H54 (cell line): ENCODE measurements at regions not wholly inside any gene's neighbourhood (a gene's known extent, or its start where the extent isn't known, plus 50 kb on each side); places are given as distances from the start of the nearest gene placed in this dataset.
"Not testable (repeated sequence)": the region's sequence is repeated elsewhere in the genome, so short reads cannot be mapped to it uniquely, and the experiment has no call there.

ENCODE experiments used
- DNase-seq: peaks from one replicate; pipeline ENCODE4 v3.0.0; 2011; ENCODE audit warnings: low spot score, mixed read lengths; ENCODE audit not compliant: insufficient read length
- FAIRE-seq: peaks from 3 replicates; lab custom pipeline; 2011; peaks lifted over from hg19 to GRCh38; lab: Jason Lieb, UNC
- POLR2A ChIP-seq: IDR thresholded peaks from 2 replicates; pipeline ENCODE4 v1.6.1; 2011; ENCODE audit warnings: low read depth, mild to moderate bottlenecking, low read length

DNA sequence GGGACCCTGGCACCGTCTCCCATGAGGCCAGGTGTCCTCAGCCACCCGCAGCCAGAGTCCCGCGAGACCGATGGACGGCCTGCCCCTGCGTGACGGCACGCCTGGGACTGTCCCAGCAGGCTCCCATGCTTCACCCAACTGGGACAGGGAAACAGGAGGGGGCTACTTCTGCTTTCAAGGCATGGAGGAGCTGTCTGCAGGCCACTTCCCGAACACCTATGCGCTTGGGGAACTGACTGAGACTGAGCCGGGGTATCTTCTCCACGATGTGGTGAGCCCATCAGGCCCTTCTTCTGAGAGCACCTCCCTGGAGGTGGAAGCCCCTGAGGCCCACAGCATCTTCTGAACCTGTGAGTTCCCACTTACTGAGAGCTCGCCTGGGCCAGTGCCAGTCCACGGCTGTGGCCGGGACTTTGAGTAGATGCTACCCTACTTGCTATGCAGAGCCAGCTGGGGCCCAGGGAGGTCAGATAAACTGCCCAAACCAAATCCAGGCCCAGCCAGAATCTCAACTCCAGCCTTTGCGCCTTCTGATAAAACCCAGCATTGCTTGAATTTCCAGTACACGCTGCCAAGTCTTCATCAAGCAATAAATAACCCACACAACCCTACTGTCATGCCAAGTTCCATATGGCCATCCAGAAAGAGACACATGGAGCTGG is 85.4 kb upstream of the METTL9 start:
- DNase-seq, FAIRE-seq: not testable (repeated sequence)

DNA sequence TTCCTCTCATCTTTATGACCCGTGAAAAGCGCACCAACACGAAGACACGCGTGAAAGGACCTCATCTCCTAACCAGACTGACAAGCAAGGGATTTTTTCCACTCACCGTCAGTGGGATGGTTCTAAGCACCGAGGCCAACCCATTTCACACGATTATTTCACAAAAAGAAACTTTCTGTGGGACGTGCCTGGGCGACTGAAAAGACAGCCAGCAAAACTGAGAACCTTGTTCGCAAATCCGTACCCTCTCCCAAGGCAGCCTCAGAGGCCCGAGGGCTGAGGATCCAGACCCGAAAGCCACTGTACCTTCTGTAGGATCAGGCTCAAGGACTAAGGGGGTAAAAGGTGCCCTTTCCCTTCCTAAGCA is 84.9 kb upstream of the METTL9 start:
- FAIRE-seq, DNase-seq: not testable (repeated sequence)

DNA sequence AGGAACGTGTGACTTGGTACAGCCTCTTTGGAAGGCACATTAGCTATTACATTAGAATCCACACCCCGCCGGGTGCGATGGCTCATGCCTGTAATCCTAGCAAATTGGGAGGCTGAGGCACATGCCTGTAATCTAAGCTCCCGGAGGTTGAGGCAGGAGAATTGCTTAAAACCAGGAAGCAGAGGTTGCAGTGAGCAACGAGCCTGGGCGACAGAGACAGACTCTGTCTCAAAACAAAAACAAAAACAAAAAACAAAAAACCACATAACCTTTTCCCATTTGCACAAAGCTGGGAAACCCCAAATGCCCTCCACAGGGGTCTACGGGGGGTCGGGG is 82.7 kb upstream of the METTL9 start:
- not testable (repeated sequence) for FAIRE-seq

DNA sequence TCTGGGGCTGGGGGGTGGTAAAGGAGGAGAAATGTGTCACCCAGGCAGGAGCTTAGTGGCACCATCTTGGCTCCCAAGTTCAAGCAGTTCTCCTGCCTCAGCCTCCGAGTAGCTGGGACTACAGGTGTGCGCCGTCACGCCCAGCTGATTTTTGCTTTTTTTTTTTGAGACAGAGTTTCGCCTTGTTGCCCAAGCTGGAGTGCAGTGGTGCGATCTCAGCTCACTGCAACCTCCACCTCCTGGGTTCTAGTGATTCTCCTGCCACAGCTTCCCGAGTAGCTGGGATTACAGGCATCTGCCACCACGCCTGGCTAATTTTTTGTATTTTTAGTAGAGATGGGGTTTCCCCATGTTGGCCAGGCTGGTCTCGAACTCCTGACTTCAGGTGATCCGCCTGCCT is 82.1 kb upstream of the METTL9 start:
- not testable (repeated sequence) for FAIRE-seq, DNase-seq

More for the DNA sequence above, 82.7 kb upstream of the METTL9 start:
- not testable (repeated sequence) for DNase-seq

DNA sequence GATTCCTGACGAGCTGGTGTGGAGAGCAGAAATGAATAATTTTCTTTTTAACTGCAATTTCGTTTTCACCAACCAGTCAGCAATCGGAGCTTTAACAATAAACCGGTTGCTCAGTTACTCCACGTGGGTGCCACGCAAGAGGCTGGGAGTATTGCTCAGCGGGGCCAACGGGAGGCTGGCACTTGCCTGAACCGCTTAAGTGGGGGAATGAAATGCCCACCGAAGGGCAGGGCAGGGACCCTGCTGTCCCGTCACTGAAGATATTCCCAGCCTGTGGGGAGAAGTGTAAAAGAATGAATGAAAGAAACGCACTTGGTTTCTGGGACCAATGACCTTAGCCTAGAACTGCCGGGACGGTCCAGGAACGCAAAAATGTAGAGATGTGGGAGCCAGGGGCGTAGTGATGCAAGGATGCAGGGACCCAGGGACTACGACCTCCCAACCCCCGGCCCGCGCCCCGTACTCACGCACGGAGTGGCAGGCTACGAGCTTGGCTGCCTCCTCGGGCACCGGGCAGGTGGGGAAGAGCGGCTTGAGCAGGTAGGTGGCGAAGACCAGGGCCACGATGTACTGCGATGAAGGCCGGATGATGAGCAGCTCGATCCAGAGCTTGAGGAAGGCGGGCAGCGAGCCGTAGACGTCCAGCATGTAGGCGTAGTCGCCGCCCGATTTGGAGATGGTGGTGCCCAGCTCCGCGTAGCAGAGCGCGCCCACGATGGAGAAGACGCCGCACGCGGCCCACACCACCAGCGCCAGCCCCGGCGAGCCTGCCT is 79.8 kb upstream of the METTL9 start:
- DNase-seq, FAIRE-seq: not testable (repeated sequence)

DNA sequence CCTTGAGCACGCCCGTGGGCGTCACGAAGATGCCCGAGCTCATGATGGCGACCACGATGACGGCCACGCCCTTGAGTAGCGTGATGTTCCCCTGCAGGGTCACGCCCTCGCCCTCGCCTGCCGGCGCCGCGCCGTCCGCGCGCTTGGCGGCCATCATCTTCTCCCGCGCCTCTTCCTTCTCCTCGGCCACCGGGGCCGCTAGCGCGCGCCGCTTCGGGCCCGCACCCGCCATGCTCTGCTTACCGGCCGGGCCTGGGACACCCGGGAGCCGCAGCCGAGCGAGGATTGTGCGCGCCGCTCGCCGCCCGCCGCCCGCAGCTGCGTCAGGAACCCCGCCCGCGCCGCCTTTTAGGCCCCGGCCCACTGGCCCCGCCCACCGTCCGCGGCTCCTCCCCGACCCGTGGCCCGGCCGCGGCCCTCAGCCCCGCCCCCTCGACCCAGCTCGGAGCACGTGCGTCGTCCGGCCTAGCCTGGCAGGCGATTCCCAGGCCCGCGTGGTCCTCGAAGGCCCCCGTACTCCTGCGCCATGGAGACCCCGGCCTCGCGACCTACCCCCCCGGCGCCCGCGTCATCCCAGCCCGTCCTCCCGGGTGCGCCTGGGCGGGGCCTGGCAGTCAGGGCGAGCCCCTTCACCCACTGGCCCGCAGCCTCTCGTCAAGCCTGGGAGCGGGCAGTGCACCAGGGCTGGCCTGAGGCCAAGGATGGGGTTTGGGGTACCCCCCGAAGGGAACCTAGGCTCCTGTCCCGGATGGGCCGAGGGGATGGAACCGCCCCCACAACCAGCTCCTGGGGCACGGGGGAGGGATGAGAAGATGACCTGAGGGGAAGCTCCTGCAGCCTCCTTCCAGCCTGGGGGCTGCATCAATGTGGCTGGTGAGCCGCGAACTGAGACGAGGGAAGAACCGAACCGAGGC is 79.0 kb upstream of the METTL9 start:
- not testable (repeated sequence) for FAIRE-seq
- DNase-seq, result peak; percentile 22
- TF ChIP-seq POLR2A, result peak; percentile 73

DNA sequence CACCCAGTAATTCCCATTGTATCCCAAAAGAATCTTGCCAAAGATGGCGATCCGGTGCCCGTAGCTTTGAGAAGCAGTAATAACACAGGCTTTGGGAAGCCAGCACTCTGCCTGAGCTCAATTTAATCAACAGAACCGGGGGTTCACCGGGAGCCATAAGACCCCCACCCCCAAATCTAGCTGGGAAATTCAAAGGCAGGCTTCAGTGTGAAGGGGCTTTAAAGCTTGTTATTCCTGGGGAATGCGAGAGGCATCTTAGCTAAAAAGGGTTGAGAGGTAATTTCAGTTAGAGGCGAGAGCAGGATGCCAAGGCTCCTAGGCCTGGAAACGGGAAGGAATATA is 78.4 kb upstream of the METTL9 start:
- not testable (repeated sequence) for FAIRE-seq, DNase-seq

DNA sequence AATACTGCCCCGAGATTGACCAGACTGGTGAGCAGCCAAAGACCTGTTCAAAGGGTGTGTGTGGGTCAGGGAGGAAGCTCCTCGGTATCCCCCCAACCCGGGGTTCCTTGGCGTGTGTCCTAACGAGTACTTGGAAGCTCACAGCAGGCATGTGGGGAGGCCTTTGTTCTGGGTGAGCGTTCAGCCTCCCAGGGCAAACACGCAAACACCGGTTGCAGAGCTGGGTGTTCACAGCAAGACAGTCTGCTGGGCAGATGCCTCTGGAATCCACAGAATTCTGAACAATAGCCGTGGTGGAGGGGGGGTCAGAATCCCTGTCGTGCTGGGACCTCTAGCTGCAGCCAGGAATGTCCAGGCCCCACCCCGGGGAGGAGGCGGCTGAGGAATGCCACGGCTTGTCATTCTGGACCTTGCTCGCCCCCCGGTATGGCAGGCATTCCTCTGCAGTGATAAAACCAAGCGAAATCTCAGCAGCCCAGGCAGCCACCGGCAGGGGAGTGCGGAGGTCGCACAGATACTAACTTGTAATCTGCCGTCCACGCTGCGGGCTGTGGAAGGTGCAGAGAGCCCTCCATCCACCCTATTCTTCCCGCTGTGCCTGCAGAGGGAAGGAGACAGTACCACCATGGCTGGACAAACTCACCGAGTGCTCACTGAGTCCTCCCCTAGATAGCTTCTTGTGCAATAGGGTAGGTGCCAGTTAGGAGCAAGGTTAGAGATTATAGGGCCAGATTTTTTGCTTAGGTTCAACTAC is 77.8 kb upstream of the METTL9 start:
- not testable (repeated sequence) for DNase-seq, FAIRE-seq

DNA sequence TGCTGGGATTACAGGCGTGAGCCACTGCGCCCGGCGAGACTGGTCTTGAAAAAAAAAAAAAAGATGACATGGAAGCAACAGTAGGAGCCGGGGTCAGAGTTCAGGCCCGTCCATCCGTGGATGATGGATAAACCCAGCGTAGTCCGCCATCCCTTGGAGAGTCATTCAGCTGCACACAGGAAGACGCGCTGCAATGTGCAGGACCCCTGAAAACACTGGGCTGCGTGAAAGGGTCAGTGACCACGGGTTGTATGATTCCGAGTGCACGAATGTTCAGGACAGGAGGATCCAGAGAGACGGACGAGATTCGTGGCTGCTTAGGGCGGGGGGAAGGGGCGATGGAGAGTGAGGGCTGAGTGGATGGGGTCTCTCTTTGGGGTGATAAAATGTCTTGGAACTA is 76.5 kb upstream of the METTL9 start:
- DNase-seq, FAIRE-seq: not testable (repeated sequence)

DNA sequence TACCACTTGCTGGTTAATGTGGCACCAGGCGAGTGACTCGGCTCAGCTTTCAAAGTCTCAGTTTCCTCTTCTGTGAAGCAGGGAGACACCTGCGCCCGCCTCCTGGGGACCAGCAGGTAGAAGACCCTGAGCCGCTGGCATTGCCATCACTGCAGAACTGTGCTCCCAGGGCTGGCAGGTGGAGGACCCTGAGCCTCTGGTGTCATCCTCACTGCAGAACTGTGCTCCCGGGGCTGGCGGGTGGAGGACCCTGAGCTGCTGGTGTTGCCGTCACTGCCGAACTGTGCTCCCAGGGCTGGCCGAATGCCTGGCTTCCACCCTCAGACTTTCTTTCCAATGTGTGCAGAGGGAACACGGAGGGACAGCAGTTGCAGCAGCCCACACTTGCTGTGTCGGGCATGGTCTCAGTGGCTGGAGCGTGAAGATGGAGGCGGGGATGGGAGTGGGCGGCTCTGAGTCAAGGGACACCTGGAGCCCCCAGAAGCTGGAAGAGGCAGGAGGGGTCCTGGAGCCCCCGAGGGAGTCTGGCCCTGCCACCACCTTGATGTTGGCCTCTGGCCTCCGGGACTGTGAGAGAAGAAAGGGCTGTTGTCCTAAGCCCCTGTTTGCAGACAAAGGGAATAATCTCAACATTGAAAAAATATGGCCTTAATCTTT is 75.8 kb upstream of the METTL9 start:
- DNase-seq (no peak), FAIRE-seq (no peak)
- no peak for TF ChIP-seq POLR2A

DNA sequence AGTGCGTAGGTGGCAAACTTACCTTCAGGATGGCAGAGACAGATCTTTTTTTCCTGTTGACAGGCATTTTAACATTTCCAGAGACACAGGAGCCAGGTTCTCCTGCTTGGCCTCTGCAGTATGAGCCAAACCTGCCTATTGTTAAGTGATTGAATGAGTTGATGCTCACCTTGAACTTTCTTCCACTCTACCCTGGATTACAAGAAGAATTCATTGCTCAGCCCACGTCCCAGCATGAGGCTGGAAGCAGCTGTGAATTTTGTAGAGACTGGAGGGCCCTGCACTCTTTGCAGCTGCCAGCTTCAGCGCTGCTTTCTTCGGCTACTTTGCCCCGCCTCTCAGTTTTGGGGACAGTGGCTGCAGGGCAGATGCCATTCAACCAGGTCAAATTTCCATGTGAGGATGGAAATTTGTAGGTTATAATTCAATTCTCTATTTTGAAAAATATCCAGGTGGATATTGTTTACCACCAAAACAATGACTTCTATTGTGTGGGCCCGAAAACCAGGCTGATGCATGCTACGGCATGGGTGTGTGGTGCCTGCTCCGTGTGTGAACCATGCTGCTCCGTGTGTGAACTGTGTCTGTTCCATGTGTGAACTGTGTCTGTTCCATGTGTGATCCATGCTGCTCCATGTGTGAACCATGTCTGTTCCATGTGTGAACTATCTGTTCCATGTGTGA is 75.2 kb upstream of the METTL9 start:
- no peak for TF ChIP-seq POLR2A
- DNase-seq (no peak), FAIRE-seq (no peak)

DNA sequence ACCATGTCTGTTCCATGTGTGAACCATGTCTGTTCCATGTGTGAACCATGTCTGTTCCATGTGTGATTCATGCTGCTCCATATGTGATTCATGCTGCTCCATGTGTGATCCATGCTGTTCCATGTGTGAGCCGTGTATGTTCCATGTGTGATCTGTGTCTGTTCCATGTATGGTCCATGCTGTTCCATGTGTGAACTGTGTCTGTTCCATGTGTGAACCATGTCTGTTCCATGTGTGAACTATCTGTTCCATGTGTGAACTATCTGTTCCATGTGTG is 74.7 kb upstream of the METTL9 start:
- FAIRE-seq, DNase-seq: not testable (repeated sequence)

DNA sequence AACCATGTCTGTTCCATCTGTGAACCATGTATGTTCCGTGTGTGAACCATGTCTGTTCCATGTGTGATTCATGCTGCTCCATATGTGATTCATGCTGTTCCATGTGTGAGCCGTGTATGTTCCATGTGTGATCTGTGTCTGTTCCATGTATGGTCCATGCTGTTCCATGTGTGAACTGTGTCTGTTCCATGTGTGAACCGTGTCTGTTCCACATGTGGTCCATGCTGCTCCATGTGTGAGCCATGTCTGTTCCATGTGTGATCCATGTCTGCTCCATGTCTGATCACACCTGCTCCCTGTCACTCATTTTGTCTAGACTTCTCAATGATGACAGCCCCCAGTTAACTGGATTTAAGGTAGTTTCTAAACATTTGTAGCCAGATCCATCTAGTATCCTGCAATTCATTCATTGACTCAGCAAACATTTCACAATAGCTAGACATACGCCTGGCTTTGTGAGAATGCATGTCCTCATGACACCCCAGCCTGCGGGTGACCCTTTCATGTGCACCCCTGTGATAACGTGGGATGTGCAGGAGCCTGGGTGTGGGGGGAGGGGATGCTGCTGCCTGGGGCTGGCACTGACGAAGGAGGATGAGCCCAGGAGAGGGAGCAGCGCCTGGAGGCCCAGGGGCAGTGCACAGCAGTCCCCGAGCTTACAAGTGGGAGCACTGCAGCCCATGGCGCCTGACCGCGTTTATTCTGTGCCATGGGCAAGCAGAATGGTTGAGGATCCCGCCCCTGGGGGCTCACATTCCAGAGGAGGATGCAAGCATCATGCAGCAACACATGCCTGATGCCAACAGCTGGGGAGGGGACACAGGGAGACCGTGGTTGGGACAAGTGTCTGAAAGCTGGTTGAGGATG is 74.1 kb upstream of the METTL9 start:
- not testable (repeated sequence) for DNase-seq, FAIRE-seq

DNA sequence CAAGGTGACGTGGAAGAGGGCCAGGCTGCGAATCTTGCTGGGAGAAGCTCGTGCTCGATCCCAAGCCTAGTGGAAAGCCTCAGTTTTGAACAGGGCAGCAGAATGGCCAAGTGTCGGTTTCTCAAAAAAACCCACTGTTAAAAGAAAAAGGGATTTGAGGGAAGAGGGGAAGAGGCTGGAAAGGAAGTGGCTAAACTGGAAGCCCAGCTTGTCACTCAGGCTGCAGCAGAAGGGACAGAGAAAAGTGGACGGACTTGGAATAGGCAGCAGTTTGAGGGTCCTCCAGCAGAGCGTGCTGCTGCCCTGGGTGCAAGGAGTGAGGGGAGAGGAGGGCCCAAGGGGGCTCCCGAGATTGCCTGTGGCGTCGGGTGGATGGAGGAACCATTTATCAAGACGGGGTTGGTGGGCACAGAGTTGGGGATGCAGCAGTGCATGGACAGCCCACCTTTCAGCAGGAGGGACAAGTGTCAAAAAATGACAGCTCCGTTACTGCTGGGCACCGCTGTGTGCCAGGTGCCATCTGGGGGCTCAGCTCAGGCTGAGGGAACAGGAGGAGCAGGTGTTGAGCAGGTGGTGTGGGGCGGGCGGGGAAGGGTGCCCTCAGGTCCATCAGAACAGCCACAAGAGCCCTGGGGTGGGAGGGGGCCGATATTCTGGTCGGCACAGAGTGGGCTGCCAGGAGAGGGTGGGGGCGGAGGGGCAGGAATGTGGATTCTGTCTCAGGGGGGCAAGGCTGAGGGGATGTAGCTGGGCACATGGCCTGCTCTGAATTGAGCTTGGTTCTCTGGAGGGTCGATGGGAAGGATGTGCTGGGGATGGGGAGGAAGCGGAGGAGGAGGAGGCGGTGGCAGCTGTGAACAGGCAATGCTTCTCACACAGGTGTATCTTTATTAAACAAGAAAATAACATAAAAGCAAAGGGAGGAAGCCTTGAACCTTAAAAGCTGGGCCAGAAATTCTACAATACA is 73.1 kb upstream of the METTL9 start:
- not testable (repeated sequence) for FAIRE-seq, DNase-seq
